Adrenal gland (tissue), 9 donors: ENCODE measurements at regions not wholly inside any gene's neighbourhood (a gene's known extent, or its start where the extent isn't known, plus 50 kb on each side); places are given as distances from the start of the nearest gene placed in this dataset.

Experiments used
- DNase-seq, 7 donors: peaks; one replicate each; pipeline ENCODE4 v3.0.0-alpha.2; 2019 to 2020
- H3K27ac ChIP-seq, 5 donors: fragments of 200-600 bp; sonication (generic) in 4 of 5; 1 replicate in 3 of 5; 2 replicates in 2 of 5; pipeline versions ENCODE4 v1.5.1 to v1.8.0; 2016 to 2020; ENCODE audit warnings: mild to moderate bottlenecking in 1 of 5
- H3K27me3 ChIP-seq: fragments of 200-600 bp; 2 replicates; pipeline ENCODE4 v1.8.0; 2021
- H3K36me3 ChIP-seq, 2 donors: fragments of 200-600 bp; replicated peaks in 1 of 2; 1 replicate in 1 of 2; 2 replicates in 1 of 2; pipeline versions ENCODE4 v1.5.1 to v1.8.0; 2018 to 2022
- H3K4me1 ChIP-seq, 2 donors: fragments of 200-600 bp; replicated peaks in 1 of 2; 1 replicate in 1 of 2; 2 replicates in 1 of 2; pipeline versions ENCODE4 v1.5.1 to v1.8.0; 2018 to 2021
- H3K4me3 ChIP-seq, 4 donors: fragments of 200-600 bp; sonication (generic) in 3 of 4; one replicate each; pipeline ENCODE4 v1.5.1; 2016 to 2018
- H3K9me3 ChIP-seq, 3 donors: fragments of 200-600 bp; sonication (generic) in 1 of 3; replicated peaks in 1 of 3; 1 replicate in 2 of 3; 2 replicates in 1 of 3; pipeline versions ENCODE4 v1.5.1 to v1.8.0; 2016 to 2021
- POLR2A ChIP-seq, 2 donors: fragments of 450-650 bp; IDR thresholded peaks; one replicate each; pipeline ENCODE4 v1.6.1; 2017; ENCODE audit warnings: antibody characterized with exemption in 2 of 2, mild to moderate bottlenecking in 2 of 2, moderate library complexity in 1 of 2
- WGBS, 4 donors: extraction: QIAGEN DNeasy Blood & Tissue Kit in 2 of 4; methylation state at CpG; one replicate each; pipeline versions ENCODE4 v1.1.5 to v1.1.7; 2013 to 2017; 5-methylcytosine and 5-hydroxymethylcytosine counted together
- intact Hi-C, 2 donors: fragments of 100-400 bp; cut with DNase I; formaldehyde crosslinking; loops; one replicate each; pipeline versions ENCODE4 v1.14.1 to v1.15.0; 2022 to 2023
- TF ChIP-seq, protein P1 (sequence below), 6 experiments: fragments of 450-650 bp in 4 of 6; fragments of 200-600 bp in 2 of 6; sonication (generic) in 1 of 6; IDR thresholded peaks; 1 replicate in 5 of 6; 2 replicates in 1 of 6; pipeline versions ENCODE4 v1.5.1 to v1.8.0; 2016 to 2021; ENCODE audit warnings: antibody characterized with exemption in 6 of 6, mild to moderate bottlenecking in 2 of 6, moderate library complexity in 1 of 6
- donor health status: healthy with polysubstance abuse.
- donor health status: Bipolar disorder and iron deficiency.
- donor health status: DM: yes; HTN: yes; CAD: no.
- donor health status: DM: no; HTN: no; CAD: no.
- donor health status: DM: no; HTN: no; CAD: no.

DNA sequence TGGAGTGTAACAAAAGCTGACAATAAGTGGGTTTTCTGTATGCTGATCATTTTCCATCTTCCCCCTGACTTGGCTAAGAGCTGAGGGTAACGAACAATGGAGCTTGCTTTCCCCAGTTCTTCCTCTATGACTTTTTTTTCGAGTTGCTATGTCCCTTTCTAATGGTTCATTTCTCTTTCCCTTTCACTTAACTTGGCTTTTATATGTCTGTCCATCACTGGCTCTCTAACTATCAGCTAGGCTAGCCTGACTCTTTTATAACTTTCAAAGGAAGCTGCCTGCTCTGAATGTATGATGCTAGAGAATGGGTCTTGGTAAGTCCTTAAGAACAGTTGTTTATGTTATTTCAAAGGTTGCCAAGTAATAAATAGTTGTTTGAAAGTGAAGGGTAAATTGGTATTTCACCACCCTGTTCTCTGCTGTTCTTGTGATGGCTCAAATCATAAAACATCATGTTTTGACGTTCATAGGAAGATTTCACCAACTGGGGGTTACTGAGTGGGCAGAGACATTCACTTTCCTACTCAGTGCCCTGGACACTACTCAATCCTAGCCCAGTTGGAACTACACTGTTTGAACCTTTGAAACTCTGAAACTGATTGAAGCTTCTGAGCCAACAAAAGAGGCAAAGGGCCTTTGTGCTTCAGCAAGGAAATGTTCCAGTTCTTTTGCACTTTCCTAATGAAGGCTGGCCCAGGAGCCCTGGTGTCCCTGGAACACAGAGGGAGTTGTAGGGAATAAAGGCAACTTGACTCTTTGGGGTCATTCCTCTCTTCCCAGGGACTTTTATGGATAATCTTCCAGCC lies 85.4 kb upstream of the PHYHIPL start:
- no peaks in the 10 kb centered on the region for H3K27me3 ChIP-seq
- intact Hi-C loops, result no loop called here
- TF ChIP-seq, protein P1, sequence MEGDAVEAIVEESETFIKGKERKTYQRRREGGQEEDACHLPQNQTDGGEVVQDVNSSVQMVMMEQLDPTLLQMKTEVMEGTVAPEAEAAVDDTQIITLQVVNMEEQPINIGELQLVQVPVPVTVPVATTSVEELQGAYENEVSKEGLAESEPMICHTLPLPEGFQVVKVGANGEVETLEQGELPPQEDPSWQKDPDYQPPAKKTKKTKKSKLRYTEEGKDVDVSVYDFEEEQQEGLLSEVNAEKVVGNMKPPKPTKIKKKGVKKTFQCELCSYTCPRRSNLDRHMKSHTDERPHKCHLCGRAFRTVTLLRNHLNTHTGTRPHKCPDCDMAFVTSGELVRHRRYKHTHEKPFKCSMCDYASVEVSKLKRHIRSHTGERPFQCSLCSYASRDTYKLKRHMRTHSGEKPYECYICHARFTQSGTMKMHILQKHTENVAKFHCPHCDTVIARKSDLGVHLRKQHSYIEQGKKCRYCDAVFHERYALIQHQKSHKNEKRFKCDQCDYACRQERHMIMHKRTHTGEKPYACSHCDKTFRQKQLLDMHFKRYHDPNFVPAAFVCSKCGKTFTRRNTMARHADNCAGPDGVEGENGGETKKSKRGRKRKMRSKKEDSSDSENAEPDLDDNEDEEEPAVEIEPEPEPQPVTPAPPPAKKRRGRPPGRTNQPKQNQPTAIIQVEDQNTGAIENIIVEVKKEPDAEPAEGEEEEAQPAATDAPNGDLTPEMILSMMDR (IDR thresholded peaks at IDR 0.05), result no peak
- TF ChIP-seq POLR2A (IDR thresholded peaks at IDR 0.05), result no peak
- no peaks in the 10 kb centered on the region for H3K9me3 ChIP-seq
- no peak overlapping the region for H3K27ac ChIP-seq
- no peaks in the 10 kb centered on the region for H3K36me3 ChIP-seq
- H3K4me1 ChIP-seq, result no peaks in the 10 kb centered on the region
- WGBS, 4 donors, result 63 to 71% (median 69%) methylated on average over 3 of the region's 3 CpGs
- no peak for DNase-seq
- no peak overlapping the region for H3K4me3 ChIP-seq

DNA sequence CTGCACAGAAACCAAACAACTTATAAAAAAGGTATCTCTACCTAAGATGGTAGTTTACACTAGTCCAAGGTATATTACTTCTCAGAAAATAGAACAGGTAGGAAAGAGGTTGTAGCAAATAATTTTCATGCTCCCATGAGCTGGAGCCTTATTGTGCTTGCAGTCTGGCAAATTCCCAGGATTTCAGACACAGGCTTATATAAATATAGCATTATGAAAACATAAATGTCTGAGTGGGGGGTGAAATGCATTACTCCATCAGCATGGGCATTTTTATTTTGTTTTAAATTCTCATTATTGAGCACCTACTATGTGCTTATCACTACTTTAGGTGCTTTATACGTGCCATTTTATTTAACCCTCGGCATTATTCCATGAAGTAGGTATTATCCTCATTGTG lies 83.0 kb upstream of the PHYHIPL start:
- 81 to 91% (median 87%) methylated on average over 2 of the region's 2 CpGs for WGBS, 4 donors
- Histone ChIP-seq H3K4me1 (no peaks in the 10 kb centered on the region), H3K4me3 (no peak overlapping the region), H3K9me3 (no peaks in the 10 kb centered on the region), H3K27me3 (no peaks in the 10 kb centered on the region), H3K27ac (no peak overlapping the region), H3K36me3 (no peaks in the 10 kb centered on the region)
- intact Hi-C loops, result no loop called here
- DNase-seq, result no peak
- no peak for TF ChIP-seq POLR2A (IDR thresholded peaks at IDR 0.05)
- TF ChIP-seq, protein P1 (IDR thresholded peaks at IDR 0.05), result no peak

DNA sequence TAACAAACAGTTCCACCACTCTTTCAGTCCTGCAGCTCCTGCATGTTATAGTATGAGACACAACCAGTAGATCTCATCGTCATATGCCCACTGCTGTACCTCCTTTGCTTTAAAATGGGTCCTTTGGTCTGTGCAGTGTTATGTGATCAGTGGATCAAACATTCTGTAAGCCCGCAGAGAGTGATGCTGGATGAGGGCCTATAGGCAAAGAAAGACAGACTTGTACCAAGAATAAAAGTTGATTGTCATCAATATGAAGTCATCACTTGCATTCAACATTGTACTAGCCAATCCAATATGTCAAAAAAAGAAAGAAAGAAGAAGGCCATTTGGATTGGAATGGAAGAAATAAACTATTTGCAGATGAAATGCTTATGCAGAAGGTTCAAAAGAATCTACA lies 79.8 kb upstream of the PHYHIPL start:
- no peaks in the 10 kb centered on the region for H3K9me3 ChIP-seq
- intact Hi-C loops, result no loop called here
- no peaks in the 10 kb centered on the region for H3K4me1 ChIP-seq
- no peak for DNase-seq
- H3K27ac ChIP-seq, result no peak overlapping the region
- H3K4me3 ChIP-seq, result no peak overlapping the region
- no peaks in the 10 kb centered on the region for H3K27me3 ChIP-seq
- TF ChIP-seq, protein P1 (IDR thresholded peaks at IDR 0.05), result no peak
- TF ChIP-seq POLR2A (IDR thresholded peaks at IDR 0.05), result no peak
- WGBS, 4 donors, result 91 to 97% (median 93%) methylated on average over 2 of the region's 2 CpGs
- no peaks in the 10 kb centered on the region for H3K36me3 ChIP-seq

DNA sequence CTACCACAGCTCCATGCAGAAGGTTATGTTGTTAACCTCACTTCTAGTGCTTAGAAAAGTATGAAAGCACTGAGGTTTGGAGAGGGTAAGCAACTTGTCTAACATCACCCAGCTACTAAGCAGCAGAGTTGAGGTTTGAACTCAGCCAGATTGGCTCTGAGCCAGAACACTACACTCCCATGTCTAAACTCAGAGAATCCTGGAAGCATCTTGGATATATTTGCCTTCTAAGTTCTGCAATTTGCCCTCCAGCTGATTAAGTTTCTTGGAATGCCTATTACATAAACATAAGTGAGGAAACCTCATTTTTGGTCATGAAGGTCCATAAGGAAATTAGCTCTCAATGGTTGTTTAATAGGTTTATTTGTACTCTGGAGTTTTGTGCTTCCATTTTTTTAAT lies 78.1 kb upstream of the PHYHIPL start:
- Histone ChIP-seq H3K4me1 (no peaks in the 10 kb centered on the region), H3K36me3 (no peaks in the 10 kb centered on the region), H3K27ac (no peak overlapping the region), H3K27me3 (no peaks in the 10 kb centered on the region), H3K4me3 (no peak overlapping the region), H3K9me3 (no peaks in the 10 kb centered on the region)
- intact Hi-C loops, result no loop called here
- no peak for TF ChIP-seq POLR2A (IDR thresholded peaks at IDR 0.05)
- TF ChIP-seq, protein P1 (IDR thresholded peaks at IDR 0.05), result no peak
- peak in 2 of 7 donors; percentile 18 to 26 for DNase-seq
